HG03103 (cell line): ENCODE measurements at regions not wholly inside any gene's neighbourhood (a gene's known extent, or its start where the extent isn't known, plus 50 kb on each side); places are given as distances from the start of the nearest gene placed in this dataset.

Source experiments
- ATAC-seq: cut with Tn5 transposase; IDR thresholded peaks from one replicate; pipeline ENCODE4 v1.9.1; 2021; ENCODE audit warnings: low read depth; ENCODE audit not compliant: unreplicated experiment

DNA sequence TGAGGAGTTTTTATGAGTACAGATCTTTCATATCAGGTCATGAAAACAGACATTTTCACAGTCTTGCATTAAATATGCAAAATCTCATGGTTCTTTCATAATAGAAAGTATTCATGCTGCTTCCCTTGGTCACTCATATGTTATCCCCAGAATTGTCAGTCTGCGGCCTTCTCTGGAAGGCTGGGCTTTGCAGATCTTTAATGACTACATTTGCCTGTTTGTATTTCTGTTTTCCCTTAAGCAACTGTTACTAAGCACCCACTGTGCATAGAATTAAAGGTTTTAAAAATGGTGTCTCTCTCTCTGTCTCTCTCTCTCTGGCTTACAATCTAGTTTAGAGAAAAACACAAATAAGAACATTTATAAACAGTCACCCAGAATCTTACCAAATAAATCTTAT, 456.3 kb downstream of the RIT2 start:
- no peak for ATAC-seq

DNA sequence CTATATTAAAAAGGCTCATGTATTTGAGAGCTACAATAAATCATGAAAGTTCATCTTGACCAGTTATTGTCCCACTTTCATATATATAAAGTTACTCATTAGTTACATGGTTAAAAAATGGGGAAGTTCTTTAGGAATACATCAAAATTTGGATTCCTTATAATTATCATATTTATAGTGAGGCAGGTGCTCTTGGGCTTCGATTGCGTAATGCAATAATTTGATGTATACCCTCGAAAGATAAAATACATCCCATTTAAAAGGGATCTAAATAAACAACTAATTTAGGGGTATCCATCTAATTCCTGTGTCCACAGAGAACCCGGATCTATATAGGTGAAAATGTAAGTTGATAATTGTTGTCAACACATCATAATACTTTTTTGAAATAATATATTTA, 444.6 kb downstream of the RIT2 start:
- no peak for ATAC-seq

DNA sequence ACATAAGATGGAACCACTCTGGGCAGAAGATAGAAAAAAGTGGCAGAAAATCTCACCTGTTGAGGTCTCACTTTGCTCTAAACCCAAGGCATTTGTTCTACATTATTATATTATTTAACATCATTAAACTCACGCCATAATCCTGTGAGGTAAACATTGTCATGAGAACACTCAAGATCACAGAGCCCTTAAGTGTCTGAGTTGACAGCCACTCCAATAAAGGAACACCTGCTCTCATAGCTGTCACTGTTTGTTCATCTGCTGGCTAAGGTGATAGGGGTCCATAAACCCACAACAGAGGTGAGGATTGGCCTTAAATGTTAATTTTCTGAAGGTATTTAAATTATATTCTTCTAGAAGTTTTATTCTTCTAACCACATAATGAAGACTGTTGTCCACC, 439.7 kb downstream of the RIT2 start:
- no peak for ATAC-seq

GRCh38 chr18:42683094-42683493, 432.4 kb downstream of the RIT2 start:
- ATAC-seq = no peak

GRCh38 chr18:42689310-42689709, 426.2 kb downstream of the RIT2 start:
- ATAC-seq = no peak
